ENCODE measurements at regions not wholly inside any gene's neighbourhood (a gene's known extent, or its start where the extent isn't known, plus 50 kb on each side); places are given as distances from the start of the nearest gene placed in this dataset.
"Not testable (repeated sequence)": the region's sequence is repeated elsewhere in the genome, so short reads cannot be mapped to it uniquely, and the experiment has no call there.

DNA sequence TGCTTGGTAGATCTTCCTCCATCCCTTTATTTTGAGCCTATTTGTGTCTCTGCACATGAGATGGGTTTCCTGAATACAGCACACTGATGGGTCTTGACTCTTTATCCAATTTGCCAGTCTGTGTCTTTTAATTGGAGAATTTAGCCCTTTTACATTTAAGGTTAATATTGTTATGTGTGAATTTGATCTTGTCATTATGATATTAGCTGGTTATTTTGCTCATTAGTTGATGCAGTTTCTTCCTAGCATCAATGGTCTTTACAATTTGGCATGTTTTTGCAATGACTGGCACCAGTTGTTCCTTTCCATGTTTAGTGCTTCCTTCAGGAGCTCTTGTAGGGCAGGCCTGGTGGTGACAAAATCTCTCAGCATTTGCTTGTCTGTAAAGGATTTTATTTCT, 72.4 kb downstream of the HNRNPD start:
- DNase-seq: not testable (repeated sequence)

DNA sequence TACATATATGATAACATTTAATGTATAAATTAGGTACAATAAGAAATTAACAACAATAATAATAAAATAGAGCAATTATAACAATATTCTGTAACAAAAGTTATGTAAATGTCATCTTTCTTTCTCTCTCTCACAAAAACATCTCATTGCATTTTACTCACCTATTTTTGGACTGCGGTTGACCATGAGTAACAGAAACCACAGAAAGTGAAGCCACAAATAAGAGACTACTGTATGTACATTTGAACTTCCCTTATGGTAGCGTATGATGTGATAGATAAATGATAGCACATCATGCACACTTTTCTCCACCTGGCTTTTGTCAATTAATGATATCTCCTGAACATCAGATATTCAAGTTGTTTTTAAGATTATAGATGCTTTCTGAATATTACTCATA, 80.5 kb downstream of the HNRNPD start:
- no peak for DNase-seq

DNA sequence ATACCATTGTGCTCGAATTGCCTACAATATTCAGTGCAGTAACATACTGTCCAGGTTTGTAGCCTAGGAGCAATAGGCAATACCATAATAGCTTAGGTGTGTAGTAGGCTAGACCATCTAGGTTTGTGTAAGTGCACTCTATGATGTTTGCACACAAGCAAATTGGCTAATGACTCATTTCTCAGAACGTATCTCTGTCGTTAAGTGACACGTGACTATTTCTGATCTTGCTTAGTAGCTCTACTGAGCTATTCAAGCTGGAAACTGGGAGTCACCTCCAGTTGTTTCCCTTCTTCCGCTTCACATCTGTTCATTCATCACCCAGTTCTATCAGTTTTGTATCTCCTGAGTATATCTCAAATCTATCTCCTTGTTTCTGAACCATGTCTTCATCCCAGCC, 86.1 kb downstream of the HNRNPD start:
- no peak for DNase-seq

DNA sequence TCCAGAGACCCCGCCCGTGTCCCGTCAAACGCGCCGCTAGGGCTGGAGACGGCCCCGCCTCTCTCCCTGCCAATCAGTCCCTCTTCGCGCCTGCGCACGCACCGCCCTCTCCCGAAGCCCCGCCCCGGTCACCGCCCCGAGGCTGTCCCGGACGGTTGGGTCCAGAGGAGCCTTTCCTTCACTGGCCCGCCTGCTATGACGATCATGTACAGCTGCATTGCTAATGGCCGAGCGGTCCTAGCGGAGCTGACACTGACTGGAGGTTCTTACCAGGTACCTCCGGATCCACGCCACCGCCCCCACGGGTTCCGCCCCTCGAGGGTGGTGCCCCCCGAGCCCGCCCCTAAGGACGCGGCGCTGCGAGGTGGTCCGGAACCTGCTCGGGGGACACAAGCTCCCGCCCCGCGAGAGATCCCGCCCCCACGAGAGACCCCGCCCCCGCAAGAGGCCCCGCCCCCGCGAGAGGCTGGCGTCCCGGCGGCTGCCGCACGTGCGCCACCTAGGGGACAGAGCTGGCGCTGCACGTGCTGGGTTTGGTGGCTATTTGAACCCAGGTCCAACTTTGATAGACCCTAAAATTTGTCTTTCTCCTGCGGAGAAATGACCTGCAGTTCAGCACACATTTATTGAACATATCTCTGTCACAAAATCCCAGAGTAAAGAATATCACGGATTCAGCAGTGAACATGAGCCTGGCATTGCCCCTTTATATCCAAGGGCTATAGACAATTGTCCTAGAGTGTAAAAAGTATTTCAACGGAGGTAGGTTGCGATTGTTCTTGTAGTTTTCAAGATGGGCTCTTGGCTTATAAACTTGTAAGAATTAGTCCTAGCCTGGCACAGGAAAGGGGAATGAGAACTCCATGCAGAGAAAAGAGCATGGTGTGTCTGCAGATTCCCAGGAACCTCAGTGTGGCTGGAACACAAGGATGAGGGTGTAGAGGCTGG, 88.7 kb downstream of the HNRNPD start:
- DNase-seq: peak; percentile 100

DNA sequence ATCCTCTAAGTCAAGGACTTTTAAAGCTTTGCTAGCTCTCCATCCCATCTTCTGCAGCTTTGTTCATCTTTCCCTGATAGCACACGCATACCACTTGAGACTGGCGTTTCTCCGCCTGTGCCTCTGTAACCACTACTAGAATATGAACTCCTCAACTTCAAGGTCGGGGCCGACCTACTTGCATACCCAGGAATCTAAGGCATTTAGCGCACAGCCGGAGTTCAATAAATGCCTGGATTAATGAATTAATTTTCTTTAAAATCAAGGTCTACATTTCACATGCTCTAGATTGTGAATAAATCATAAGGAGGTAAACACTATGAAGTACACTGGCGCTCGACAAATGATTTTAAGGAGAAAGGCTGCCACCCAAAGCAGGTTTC, 89.3 kb downstream of the HNRNPD start:
- no peak for DNase-seq

DNA sequence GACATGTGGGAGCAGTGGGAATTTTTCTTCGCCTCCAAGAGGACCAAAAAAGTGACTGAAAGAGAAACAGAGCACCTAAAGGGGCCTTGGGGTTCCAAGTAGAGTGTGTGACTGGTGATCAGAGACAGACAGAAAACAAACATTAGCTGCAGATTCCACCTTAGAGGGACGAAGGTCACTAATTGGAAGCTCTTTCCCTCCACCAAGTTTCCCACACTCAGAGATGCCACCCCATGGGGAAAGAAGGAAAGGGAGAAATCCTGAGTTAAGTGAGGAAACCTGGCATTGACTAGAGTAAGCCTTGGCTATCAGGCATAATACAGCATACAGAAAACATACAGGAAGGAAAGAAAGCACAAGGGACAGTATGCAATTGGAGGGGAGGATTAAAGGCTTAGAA, 90.9 kb downstream of the HNRNPD start:
- no peak for DNase-seq

DNA sequence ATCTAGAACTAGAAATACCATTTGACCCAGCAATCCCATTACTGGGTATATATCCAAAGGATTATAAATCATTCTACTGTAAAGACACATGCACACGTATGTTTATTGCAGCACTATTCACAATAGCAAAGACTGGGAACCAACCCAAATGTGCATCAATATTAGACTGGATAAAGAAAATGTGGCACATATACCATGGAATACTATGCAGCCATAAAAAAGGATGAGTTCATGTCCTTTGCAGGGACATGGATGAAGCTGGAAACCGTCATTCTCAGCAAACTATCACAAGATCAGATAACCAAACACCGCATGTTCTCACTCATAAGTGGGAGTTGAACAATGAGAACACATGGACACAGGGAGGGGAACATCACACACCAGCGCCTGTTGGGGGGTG, 94.2 kb downstream of the HNRNPD start:
- DNase-seq: not testable (repeated sequence)

DNA sequence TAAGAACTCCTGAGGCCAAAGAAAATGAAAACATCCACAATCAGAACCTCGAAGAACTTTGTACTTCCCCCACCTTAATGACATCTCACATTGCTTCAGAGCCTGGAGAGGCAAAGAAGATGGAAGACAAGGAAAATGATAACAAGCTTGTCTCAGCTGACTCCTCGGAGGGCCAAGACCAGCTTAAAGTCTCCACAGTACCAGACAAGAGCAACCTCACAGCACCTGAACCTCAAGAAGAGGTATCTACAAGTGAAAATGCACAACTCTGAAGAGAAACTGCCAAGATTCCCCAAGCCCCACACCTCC, 97.5 kb downstream of the HNRNPD start:
- no peak for DNase-seq

DNA sequence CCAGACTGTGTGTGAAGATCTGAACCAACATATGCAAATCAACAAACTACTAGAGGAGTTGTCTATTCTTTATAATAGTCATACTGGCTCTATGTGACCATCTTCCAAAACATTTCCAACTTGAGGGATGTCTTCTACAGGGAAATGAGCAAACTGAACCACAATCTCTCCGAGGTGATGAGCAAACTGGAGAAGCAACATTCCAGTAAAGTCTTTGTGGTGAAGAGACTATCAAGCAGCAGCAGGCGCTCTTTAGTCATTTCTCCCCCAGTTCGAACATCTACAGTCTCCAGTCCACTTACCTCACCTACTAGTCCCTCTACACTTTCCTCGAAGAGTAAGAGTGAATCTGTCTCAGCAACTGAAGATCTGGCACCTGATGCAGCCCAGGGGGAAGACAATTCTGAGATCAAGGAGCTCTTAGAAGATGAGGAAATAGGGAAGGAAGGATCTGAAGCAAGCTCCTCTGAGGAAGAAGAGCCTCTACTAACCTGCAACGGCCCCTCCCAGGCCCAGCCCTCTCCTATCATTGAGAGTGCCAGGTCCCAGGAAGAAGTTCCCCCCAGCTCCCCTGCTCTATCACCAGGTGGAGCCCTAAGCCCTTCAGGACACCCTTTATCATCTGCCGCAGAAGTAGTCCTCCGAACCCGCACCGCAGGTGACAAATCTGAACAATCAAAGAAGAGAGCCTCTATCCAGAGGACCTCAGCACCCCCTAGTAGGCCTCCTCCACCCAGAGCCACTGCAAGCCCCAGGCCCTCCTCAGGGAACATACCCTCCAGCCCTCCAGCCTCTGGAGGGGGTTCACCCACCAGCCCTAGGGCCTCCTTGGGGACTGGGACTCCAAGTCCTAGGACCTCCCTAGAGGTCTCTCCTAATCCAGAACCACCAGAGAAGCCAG, 98.1 kb downstream of the HNRNPD start:
- no peak for DNase-seq

DNA sequence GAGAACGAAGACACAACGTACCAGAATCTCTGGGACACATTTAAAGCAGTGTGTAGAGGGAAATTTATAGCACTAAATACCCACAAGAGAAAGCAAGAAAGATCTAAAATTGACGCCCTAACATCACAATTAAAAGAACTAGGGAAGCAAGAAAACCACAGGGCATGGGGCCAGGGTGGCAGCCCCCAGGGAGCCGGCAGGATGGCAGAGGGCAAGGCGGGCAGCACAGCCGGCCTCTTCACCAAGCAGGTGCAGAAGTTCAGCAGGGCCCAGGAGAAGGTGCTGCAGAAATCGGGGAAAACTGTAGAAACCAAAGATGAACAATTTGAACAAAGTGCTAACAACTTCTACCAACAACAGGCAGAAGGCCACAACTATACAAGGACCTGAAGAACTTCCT, 99.1 kb downstream of the HNRNPD start:
- not testable (repeated sequence) for DNase-seq

DNA sequence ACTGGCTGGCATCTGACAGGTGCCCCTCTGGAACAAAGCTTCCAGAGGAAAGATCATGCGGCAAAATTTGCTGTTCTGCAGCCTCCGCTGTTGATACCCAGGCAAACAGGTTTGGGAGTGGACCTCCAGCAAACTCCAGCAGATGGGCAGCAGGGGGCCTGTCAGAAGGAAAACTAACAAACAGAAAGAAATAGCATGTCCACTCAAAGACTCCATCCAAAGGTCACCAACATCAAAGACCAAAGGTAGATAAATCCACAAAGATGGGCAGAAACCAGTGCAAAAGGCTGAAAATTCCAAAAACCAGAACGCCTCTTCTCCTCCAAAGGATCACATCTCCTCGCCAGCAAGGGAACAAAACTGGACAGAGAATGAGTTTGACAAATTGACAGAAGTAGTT, 101.3 kb downstream of the HNRNPD start:
- not testable (repeated sequence) for DNase-seq

DNA sequence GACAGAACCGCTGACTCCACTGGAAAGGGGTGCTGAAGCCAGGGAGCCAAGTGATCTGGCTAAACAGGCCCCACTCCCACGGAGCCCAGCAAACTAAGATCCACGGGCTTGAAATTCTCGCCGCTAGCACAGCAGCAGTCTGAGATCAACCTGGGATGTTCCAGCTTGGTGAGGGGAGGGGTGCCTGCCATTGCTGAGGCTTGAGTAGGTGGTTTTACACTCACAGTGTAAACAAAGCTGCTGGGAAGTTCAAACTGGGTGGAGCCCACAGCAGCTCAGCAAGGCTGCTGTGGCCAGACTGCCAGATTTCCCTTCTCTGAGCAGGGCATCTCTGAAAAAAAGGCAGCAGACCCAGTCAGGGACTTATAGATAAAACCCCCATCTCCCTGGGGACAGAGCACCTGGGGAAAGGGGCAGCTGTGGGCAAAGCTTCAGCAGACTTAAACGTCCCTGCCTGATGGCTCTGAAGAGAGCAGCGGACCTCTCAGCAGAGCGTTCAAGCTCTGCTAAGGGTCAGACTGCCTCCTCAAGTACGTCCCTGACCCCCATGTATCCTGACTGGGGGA, 101.8 kb downstream of the HNRNPD start:
- not testable (repeated sequence) for DNase-seq

DNA sequence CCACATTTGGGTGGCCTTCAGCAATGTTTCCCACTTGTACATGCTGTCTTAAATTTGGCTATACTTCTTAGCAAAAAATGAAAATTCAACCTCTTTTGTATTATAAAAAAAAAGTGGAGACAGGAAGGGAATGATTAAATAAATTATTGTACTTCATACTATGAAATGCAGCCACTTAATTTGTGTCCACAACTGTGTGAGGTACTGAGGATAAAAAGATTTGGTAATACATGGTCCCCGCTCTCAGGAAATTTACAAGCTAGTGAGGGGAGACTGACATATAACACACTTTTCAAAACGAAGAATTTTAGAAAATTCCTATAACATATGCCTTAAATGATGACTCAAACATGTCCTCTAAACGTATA, 105.0 kb downstream of the HNRNPD start:
- DNase-seq: no peak

DNA sequence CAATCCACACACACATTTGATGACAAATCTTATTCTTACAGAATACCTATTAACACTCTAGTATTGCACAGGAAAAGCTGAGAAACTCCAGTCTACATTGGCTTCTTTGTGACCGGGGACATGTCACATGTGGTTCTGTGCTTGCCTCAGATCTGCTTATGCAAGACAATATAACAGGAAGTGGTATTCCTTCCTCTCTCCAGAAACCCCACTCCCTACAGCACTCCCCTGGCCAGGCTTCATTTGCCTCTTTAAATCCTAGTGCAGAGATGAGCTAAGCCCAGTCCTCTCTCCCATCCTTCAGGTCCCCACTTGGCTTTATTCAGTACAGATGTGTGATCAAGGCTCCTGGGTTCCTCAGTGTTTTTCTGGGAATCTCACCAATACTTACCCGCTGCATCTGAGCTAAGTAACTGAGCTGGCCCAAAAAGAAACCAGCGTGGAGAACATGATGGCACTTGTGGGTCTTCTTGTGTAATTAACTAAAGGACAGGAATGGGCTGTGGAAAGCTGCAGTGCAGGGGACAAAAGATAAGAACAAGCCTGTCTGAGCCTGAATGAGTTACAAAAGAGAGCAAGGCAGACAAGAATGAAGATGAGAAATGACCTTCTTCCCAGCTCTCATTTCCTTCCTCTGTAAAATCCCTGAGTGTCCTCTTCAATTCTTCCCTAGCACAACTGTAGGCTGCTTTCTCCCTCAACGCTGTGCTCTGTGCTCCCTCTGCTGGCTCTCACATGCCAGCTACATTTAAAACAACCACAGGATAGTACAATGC, 105.6 kb downstream of the HNRNPD start:
- DNase-seq: peak; percentile 41

DNA sequence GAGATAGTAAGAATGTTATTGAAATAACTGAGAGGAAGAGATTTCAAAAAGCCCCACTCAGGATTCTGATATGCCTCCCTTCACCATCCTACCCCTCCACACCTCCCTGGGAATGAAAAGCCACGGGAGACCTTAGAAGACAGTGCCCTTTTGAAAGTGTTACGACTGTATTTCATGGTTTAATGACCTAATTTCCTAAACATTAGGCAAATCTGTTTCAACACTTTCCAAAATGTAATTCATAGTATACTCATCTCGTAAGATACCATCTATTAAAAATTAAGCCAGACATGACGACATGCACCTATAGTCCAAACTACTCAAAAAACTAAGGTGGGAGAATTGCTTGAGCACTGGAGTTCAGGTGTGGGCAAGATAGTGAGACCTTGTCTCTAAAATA, 106.3 kb downstream of the HNRNPD start:
- no peak for DNase-seq

DNA sequence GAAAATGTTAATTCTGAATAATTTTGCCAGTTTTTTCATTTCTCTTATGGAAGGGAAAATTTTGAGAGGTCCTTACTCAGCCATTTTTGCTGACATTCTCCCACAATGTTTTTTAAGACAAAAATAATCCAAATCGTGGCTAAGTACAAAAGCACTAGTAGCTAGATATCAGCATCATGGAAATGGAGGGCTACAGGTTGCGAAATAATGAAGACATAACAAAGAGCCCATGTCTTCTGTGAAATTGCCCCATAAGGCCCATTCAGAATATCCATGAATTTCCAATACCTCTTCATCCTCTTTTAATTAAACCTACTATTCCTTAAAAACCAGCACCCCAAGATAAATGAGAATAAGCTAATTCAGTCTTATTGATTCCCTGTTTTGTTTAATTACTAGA, 107.4 kb downstream of the HNRNPD start:
- DNase-seq: no peak

DNA sequence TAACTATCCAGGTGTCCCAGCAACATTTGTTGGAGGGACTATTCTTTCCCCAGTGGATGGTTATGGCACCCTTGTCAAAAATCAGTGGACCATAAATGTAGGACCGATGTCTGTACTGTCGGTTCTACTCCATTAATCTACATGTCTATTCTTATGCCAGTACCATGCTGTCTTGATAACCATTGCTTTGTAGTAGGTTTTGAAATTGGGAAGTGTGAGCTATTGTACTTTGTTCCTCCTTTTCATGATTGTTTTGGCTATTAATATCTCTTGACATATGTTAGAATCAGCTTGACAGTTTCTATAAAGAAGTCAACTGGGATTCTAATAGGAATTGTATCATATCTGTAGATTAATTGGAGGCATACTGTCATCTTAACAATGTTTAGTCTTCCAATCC, 112.7 kb downstream of the HNRNPD start:
- DNase-seq: no peak

DNA sequence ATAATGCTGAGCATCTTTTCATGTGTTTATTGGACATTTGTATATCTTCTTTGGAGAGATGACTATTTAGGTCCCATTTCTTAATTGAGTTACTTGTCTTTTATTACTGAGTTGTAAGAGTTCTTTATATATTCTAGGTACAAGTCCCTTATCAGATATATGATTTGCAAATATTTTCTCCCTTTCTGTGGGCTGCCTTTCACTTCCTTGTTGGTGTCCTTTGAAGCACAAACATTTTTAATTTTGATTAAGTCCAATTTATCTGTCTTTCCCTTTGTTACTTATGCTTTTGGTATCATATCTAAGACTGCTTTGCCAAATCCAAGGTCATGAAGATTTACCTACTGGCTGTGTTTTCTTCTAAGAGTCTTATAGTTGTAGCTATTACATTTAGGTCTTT, 113.2 kb downstream of the HNRNPD start:
- DNase-seq: no peak

DNA sequence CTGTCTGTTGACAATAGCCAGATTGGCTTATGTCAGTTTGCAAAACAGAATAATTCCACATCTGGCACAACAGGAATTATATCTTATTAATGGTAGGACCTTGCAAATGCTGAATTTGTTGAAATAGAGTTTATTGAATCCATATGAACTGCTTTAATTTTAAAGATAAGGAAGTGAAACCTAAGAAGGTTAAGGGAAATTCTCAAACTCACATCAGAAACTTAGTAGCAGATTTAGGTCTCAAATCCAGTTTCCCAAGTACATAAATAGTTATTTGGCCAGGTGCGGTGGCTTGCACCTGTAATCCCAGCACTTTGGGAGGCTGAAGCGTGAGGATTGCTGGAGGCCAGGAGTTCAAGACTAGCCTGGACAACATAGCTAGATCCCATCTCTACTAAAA, 117.1 kb downstream of the HNRNPD start:
- no peak for DNase-seq

DNA sequence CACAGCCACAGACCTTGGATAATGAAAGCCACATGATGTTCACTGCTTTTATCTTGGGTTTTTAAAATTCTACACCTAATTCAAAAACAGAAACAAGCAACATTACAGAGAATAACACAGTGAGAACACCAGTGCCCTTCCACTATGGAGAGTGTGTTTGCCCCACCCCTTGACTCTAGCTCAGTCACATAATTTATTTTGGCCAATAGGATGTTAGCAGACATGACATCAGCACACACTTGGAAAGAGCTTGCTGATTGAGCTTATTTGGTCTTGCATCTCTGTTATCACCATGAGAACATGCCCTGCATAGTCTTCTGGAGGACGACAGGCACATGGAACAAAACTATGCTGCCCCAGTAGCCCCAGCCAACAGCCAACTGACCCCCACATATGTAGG, 118.1 kb downstream of the HNRNPD start:
- no peak for DNase-seq

DNA sequence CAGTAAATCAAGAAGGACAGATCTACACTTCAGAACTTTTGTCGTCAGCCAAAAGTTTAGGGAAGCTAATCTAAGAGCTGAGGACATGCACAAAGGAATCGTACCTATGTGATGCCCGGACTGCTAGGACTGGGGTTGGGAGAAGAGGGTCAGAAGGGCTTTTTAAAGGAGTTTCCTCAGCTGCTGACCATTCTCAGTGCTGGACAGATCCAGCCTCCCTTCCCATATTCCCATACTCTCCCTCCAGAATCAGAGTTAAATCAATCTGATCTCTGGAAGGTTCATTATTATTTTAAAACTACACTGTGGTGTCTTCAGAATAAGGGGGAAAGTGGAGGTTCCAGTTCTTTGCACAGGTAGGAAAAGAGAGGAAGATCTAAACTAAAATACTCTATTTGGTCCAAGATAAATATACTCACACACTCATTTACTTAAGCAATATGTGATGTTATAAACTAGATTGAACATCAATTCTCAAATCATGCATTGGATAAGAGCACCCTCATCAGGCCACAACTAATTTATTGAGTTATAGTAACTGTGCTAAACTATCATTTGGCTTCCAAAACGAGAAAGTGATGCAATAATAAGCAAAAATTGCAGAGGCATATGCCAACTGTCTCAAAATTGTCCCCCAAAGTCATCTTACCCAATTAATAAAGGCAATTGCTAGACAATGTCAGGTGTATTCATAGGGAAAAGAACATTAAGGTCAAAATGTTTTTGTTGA, 124.7 kb downstream of the HNRNPD start:
- DNase-seq: no peak

DNA sequence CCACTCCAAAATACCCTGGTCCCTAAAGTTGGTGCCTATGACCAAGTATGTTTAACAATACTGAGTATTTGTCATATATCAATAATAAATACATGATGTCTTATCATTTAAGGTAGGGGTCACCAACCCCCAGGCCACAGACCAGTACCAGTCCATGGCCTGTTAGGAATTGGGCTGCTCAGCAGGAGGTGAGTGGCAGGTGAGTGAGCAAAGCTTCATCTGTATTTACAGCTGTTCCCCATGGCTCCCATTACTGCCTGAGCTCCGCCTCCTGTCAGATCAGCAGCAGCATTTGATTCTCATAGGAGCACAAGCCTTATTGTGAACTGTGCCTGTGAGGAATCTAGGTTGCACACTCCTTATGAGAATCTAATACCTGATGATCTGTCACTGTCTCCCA, 126.2 kb downstream of the HNRNPD start:
- no peak for DNase-seq

All from stimulated activated CD8-positive, alpha-beta memory T cell treated with anti-CD3 and anti-CD28 coated beads, Interleukin-4, amount 100 ng/mL, for 48 hours (primary cell).